ENCODE measurements at regions not wholly inside any gene's neighbourhood (a gene's known extent, or its start where the extent isn't known, plus 50 kb on each side); places are given as distances from the start of the nearest gene placed in this dataset.

GRCh38 chr11:15660496-15660895 is 545.8 kb downstream of the INSC start:
- H3K4me1 ChIP-seq (ENCODE audit: control insufficient read depth in 1 of 2, low read depth in 2 of 2): no peaks in the 10 kb centered on the region
- TF ChIP-seq CTCF (IDR thresholded peaks at IDR 0.05): no peak
- ATAC-seq (ENCODE audit: insufficient number of reproducible peaks, low FRiP score, low read depth): no peak

DNA sequence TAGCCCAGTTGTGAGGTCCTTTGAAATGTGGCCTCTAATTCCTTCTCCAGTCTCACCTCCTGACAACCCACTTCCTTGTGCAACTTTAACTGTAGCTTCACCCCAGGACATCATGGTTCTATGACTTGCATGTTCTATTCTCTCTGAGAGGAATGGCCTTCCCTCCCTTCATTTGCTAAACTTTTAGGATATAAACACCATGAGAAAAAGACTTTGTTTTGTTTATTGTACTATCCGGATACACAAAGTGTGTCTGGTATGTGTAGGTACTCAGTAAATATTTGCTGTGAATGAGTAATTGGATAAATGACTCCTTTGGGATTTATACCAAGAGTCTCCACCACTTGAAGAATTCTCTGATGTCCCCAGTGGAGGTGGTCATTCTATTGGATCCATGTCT is 547.6 kb downstream of the INSC start:
- H3K36me3 ChIP-seq: no peaks in the 10 kb centered on the region
- H3K27ac ChIP-seq: no peak overlapping the region
- no peak for TF ChIP-seq CTCF (IDR thresholded peaks at IDR 0.05)
- no peak overlapping the region for H3K4me3 ChIP-seq
- no peak for DNase-seq (ENCODE audit: low spot score)
- no peaks in the 10 kb centered on the region for H3K4me1 ChIP-seq (ENCODE audit: control insufficient read depth in 1 of 2, low read depth in 2 of 2)
- ATAC-seq (ENCODE audit: insufficient number of reproducible peaks, low FRiP score, low read depth): no peak
- no peaks in the 10 kb centered on the region for H3K9me3 ChIP-seq
- H3K27me3 ChIP-seq (replicated peaks; ENCODE audit: insufficient read depth): no peaks in the 10 kb centered on the region

More at GRCh38 chr11:15660496-15660895, 545.8 kb downstream of the INSC start:
- Histone ChIP-seq H3K27ac (no peak overlapping the region), H3K36me3 (no peaks in the 10 kb centered on the region), H3K9me3 (no peaks in the 10 kb centered on the region), H3K4me3 (no peak overlapping the region), H3K27me3 (replicated peaks; ENCODE audit: insufficient read depth) (no peaks in the 10 kb centered on the region)
- DNase-seq (ENCODE audit: low spot score): no peak

DNA sequence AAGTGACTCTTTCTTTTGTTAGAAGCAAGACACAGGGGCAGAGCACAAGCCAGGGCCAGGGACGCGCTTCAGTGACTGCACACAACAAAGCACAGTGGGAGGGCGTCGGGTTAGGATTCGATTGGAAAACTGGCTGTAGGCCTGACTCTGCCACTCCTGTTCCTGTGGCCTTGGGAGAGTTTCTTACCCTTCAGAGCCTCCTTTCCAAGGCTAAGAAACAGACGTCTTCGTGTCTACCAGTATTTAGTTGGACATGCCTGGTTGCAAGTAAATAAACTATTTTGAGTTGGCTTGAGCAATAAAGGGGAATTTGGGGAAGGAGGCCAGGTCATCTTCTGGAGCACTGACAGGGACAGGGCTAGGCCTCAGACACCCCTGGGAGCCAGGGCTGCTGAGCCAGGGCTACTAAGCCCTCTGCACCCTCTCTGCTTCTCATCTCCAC is 549.1 kb downstream of the INSC start:
- TF ChIP-seq CTCF (IDR thresholded peaks at IDR 0.05): no peak
- no peak for ATAC-seq (ENCODE audit: insufficient number of reproducible peaks, low FRiP score, low read depth)

DNA sequence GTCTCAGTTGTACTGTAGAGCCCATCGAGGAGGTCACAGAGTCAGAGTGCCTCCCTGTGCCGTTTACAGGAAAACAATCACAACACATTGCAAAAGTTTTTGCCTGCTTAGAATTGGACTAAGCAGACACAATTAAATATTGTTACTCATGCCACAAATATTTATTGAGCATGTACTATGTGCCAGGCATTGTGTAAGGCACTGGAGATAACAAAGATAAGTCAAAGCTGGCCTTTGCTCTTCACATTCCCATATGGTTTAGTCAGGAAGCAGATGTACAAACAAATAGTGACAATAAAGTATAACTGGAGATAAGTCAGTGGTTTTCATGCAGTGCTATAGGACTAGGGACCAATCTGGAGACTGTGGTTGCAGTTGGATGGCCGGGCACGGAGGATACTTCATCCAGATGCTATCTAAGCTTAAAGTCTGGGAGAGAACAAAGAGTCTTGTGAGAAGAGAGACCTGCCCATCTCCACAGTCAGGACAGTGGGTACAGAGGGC is 550.7 kb downstream of the INSC start:
- no peak for ATAC-seq (ENCODE audit: insufficient number of reproducible peaks, low FRiP score, low read depth)
- Histone ChIP-seq H3K27me3 (replicated peaks; ENCODE audit: insufficient read depth) (no peaks in the 10 kb centered on the region), H3K9me3 (no peaks in the 10 kb centered on the region), H3K4me3 (no peak overlapping the region), H3K27ac (no peak overlapping the region), H3K4me1 (ENCODE audit: control insufficient read depth in 1 of 2, low read depth in 2 of 2) (no peaks in the 10 kb centered on the region), H3K36me3 (no peaks in the 10 kb centered on the region)
- no peak for DNase-seq (ENCODE audit: low spot score)
- no peak for TF ChIP-seq CTCF (IDR thresholded peaks at IDR 0.05)

More for the DNA sequence above, 549.1 kb downstream of the INSC start:
- no peaks in the 10 kb centered on the region for H3K4me1 ChIP-seq (ENCODE audit: control insufficient read depth in 1 of 2, low read depth in 2 of 2)
- no peak overlapping the region for H3K27ac ChIP-seq
- no peak overlapping the region for H3K4me3 ChIP-seq
- no peaks in the 10 kb centered on the region for H3K36me3 ChIP-seq
- DNase-seq (ENCODE audit: low spot score): no peak
- H3K9me3 ChIP-seq: no peaks in the 10 kb centered on the region
- H3K27me3 ChIP-seq (replicated peaks; ENCODE audit: insufficient read depth): no peaks in the 10 kb centered on the region

DNA sequence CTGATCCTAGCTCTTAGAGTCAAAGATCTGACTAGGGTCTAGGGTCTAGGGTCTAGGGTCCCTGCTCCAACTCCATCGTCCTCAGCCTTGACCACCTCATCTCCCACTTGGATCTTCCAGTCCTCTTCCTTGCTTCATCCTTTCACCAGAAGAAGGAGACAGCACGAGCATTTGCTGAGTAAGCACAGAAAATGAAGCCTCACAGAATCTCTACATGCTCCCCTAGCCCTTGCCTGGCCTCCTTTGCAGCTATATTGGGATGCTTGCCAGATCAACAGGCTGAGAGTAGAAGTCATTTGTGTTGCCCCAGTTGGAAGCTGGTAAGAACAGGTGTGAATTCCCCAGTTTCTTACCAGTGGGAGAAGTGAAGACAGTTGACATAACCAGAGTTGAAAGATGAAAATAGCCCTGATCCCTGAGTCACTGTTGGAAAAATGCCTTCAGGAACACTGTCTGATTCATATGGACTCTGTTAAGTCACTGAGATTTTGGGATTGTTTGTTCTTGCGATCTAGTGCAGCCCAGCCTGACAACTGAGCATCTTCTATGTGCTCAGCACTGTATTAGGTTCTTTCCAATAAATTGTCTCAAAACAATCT is 552.5 kb downstream of the INSC start:
- H3K4me3 ChIP-seq: no peak overlapping the region
- H3K4me1 ChIP-seq (ENCODE audit: control insufficient read depth in 1 of 2, low read depth in 2 of 2): no peaks in the 10 kb centered on the region
- H3K36me3 ChIP-seq: no peaks in the 10 kb centered on the region
- no peaks in the 10 kb centered on the region for H3K27me3 ChIP-seq (replicated peaks; ENCODE audit: insufficient read depth)
- ATAC-seq (ENCODE audit: insufficient number of reproducible peaks, low FRiP score, low read depth) (no peak), DNase-seq (ENCODE audit: low spot score) (no peak)
- no peak overlapping the region for H3K27ac ChIP-seq
- no peaks in the 10 kb centered on the region for H3K9me3 ChIP-seq
- no peak for TF ChIP-seq CTCF (IDR thresholded peaks at IDR 0.05)

Measured in thoracic aorta (tissue), 2 donors.